ENCODE measurements at regions not wholly inside any gene's neighbourhood (a gene's known extent, or its start where the extent isn't known, plus 50 kb on each side); places are given as distances from the start of the nearest gene placed in this dataset.
"Not testable (repeated sequence)": the region's sequence is repeated elsewhere in the genome, so short reads cannot be mapped to it uniquely, and the experiment has no call there.

DNA sequence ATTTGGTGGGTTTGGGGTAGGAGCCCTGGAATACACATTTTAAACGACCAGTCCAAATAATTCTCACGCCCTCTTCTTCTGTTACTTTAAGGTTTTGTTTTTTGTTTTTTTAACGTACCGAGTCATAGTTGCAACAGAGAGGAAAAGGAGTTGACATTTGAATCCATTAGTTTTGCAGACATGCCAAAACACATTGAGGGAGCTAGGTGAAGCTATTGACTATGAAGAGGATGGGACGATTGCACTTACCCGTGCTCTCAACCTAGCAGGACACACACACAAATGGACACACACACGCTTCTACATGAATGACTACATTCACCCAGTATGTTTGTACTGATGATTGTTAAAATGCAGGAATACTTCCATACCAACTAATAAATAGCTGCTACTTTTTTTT is 54.3 kb upstream of the CIT start:
- no peak for DNase-seq

GRCh38 chr12:119932921-119933320 is 55.8 kb upstream of the CIT start:
- no peak for DNase-seq

- DNase-seq = not testable (repeated sequence)
Observed at GRCh38 chr12:119934780-119935179, 54.3 kb upstream of the BICDL1 start.

DNA sequence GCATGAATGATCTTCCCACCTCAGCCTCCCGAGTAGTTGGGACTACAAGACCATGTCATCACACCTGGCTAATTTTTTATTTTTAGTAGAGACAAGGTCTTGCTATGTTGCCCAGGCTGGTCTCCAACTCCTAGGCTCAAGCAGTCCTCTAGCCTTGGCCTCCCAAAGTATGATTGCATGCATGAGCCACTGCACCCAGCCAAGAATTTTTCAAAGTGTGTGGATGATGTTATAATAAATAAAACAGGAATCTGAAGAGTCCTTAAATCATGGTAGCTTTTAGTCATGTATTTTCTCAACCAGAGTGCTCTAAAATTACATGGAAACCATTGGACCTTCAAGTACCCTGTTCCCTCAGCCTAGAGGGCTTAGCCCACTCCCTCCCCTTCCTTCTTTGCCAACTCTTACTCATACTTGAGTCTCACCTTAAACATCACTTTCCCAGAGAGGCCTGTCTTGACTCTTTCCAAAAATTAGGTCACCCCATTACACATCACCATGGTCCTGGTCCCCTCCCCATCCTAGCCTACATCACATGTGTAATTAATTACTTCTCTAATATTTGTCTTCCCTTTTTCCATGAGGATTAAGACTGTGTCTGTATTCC is 52.2 kb upstream of the BICDL1 start:
- no peak for DNase-seq

DNA sequence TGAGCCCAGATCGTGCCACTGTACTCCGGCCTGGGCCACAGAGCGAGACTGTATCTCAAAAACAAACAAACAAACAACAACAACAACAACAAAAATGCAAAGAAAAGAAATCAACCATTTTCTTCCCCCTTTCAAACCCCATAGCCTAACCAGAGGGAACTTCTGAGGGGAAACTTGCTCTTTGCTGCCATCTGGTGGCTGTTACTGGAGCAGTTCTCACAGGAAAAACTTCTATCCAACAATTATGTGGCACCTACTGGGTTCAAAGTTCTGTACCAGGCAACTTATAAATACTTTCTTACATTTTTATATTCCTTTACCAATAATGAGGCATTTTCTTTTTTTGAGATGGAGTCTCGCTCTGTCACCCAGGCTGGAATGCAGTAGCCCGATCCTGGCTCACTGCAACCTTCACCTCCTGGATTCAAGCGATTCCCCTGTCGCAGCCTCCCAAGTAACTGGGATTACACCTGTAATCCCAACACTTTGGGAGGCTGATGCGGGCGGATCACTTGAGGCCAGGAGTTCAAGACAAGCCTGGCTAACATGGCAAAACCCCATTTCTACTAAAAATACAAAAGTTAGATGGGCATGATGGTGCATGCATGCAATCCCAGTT is 50.9 kb upstream of the BICDL1 start:
- peak; percentile 48 for DNase-seq
